ENCODE measurements at regions not wholly inside any gene's neighbourhood (a gene's known extent, or its start where the extent isn't known, plus 50 kb on each side); places are given as distances from the start of the nearest gene placed in this dataset.
"Not testable (repeated sequence)": the region's sequence is repeated elsewhere in the genome, so short reads cannot be mapped to it uniquely, and the experiment has no call there.

GRCh38 chr14:104307246-104307626 is 168.8 kb downstream of the KIF26A start:
- Histone ChIP-seq H3K4me1 (ENCODE audit: control insufficient read depth, extremely low read depth, insufficient read depth, low read length) (no peaks in the 10 kb centered on the region), H3K79me2 (ENCODE audit: control insufficient read depth, insufficient read depth, low read length) (no peaks in the 10 kb centered on the region), H3K9ac (ENCODE audit: control insufficient read depth, extremely low read depth, insufficient read depth, low read length) (no peak overlapping the region), H3K27me3 (ENCODE audit: control insufficient read depth, extremely low read depth, insufficient read depth, low read length) (no peaks in the 10 kb centered on the region), H3K4me3 (ENCODE audit: control insufficient read depth in 2 of 3, extremely low read depth in 1 of 3, insufficient read depth in 2 of 3, low read depth in 1 of 3, low read length in 3 of 3) (no peak overlapping the region), H3K4me2 (ENCODE audit: control insufficient read depth, extremely low read depth, insufficient read depth, low read depth, low read length) (no peak overlapping the region), H2AFZ (ENCODE audit: control insufficient read depth, low read length) (no peak overlapping the region), H4K20me1 (ENCODE audit: control insufficient read depth, extremely low read depth, insufficient read depth, low read length) (no peaks in the 10 kb centered on the region), H3K36me3 (ENCODE audit: control insufficient read depth in 2 of 2, extremely low read depth in 1 of 2, insufficient read depth in 2 of 2, low read length in 2 of 2) (no peaks in the 10 kb centered on the region), H3K9me1 (ENCODE audit: control insufficient read depth, extremely low read depth, insufficient read depth, low read length) (no peaks in the 10 kb centered on the region), H3K9me3 (ENCODE audit: control insufficient read depth, low read depth, low read length) (peaks cover 3% of the 10 kb centered on the region), H3K27ac (ENCODE audit: control insufficient read depth, insufficient read depth, low read length) (no peak overlapping the region)
- TF ChIP-seq, protein P1, sequence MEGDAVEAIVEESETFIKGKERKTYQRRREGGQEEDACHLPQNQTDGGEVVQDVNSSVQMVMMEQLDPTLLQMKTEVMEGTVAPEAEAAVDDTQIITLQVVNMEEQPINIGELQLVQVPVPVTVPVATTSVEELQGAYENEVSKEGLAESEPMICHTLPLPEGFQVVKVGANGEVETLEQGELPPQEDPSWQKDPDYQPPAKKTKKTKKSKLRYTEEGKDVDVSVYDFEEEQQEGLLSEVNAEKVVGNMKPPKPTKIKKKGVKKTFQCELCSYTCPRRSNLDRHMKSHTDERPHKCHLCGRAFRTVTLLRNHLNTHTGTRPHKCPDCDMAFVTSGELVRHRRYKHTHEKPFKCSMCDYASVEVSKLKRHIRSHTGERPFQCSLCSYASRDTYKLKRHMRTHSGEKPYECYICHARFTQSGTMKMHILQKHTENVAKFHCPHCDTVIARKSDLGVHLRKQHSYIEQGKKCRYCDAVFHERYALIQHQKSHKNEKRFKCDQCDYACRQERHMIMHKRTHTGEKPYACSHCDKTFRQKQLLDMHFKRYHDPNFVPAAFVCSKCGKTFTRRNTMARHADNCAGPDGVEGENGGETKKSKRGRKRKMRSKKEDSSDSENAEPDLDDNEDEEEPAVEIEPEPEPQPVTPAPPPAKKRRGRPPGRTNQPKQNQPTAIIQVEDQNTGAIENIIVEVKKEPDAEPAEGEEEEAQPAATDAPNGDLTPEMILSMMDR (optimal IDR thresholded peaks at IDR 0.05 in 1 of 3, IDR thresholded peaks at IDR 0.05 in 1 of 3, conservative IDR thresholded peaks at IDR 0.05 in 1 of 3; ENCODE audit: extremely low read depth in 1 of 3, insufficient read depth in 2 of 3, low read length in 3 of 3), result no peak
- no peak for DNase-seq (ENCODE audit: low read depth, low spot score)
- dilution Hi-C loops (cut with MboI; ENCODE audit: extremely low pct_ligation_motif_present, low sequenced_read_pairs), result no loop called here
- FAIRE-seq, result no peak

DNA sequence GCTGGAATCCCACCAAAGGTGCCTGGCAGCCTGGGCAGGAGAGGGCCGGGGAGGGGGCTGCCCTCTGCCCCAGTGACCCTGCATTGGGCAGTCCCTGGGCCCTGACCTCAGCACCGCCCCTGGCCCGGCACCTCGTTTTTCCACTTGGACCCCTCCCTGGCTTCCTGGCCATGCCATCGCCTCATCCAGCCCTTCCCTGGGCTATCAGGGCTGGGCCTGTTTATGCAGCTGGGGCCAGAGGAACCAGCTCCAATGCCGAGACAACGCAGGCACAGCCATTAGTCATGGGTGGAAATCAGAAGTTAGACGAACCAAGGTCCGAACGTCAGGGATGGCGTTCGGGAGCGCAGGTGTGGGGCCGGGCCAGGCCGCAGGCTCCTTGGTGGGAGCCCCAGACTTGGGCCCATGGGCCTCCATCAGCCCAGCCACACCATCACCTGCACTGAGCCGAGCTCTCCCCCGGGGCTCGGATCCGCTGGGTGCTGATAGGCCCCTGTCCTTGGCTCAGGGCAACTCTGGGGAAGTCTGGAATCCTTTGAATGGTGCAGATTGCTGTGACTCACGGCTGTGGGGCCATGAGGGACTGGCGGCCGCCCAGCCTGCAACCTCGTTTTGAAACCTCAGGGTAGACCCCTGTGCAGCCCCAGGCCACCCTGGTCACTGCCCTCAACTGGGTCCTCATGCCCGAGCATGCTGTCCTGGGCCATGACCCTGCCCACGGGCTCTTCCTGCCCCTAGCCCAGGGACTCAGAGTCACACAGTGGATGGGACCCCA is 169.4 kb downstream of the KIF26A start:
- Histone ChIP-seq H3K27me3 (ENCODE audit: control insufficient read depth, extremely low read depth, insufficient read depth, low read length) (no peaks in the 10 kb centered on the region), H4K20me1 (ENCODE audit: control insufficient read depth, extremely low read depth, insufficient read depth, low read length) (no peaks in the 10 kb centered on the region), H3K4me2 (ENCODE audit: control insufficient read depth, extremely low read depth, insufficient read depth, low read depth, low read length) (no peak overlapping the region), H3K79me2 (ENCODE audit: control insufficient read depth, insufficient read depth, low read length) (no peaks in the 10 kb centered on the region), H3K27ac (ENCODE audit: control insufficient read depth, insufficient read depth, low read length) (no peak overlapping the region), H3K4me1 (ENCODE audit: control insufficient read depth, extremely low read depth, insufficient read depth, low read length) (no peaks in the 10 kb centered on the region), H3K36me3 (ENCODE audit: control insufficient read depth in 2 of 2, extremely low read depth in 1 of 2, insufficient read depth in 2 of 2, low read length in 2 of 2) (no peaks in the 10 kb centered on the region), H3K4me3 (ENCODE audit: control insufficient read depth in 2 of 3, extremely low read depth in 1 of 3, insufficient read depth in 2 of 3, low read depth in 1 of 3, low read length in 3 of 3) (no peak overlapping the region), H3K9me3 (ENCODE audit: control insufficient read depth, low read depth, low read length) (peaks cover 3% of the 10 kb centered on the region), H3K9ac (ENCODE audit: control insufficient read depth, extremely low read depth, insufficient read depth, low read length) (no peak overlapping the region), H2AFZ (ENCODE audit: control insufficient read depth, low read length) (no peak overlapping the region), H3K9me1 (ENCODE audit: control insufficient read depth, extremely low read depth, insufficient read depth, low read length) (no peaks in the 10 kb centered on the region)
- no peak for FAIRE-seq
- no peak for DNase-seq (ENCODE audit: low read depth, low spot score)
- TF ChIP-seq EZH2 (IDR thresholded peaks at IDR 0.05; ENCODE audit: low read length), result no peak
- TF ChIP-seq, protein P1 (optimal IDR thresholded peaks at IDR 0.05 in 1 of 3, IDR thresholded peaks at IDR 0.05 in 1 of 3, conservative IDR thresholded peaks at IDR 0.05 in 1 of 3; ENCODE audit: extremely low read depth in 1 of 3, insufficient read depth in 2 of 3, low read length in 3 of 3), result no peak
- dilution Hi-C loops (cut with MboI; ENCODE audit: extremely low pct_ligation_motif_present, low sequenced_read_pairs), result no loop called here

GRCh38 chr14:104308534-104308933 is 170.1 kb downstream of the KIF26A start:
- H3K9me3 ChIP-seq (ENCODE audit: control insufficient read depth, low read depth, low read length); H3K36me3 ChIP-seq (ENCODE audit: control insufficient read depth in 2 of 2, extremely low read depth in 1 of 2, insufficient read depth in 2 of 2, low read length in 2 of 2); H3K79me2 ChIP-seq (ENCODE audit: control insufficient read depth, insufficient read depth, low read length); H3K27me3 ChIP-seq (ENCODE audit: control insufficient read depth, extremely low read depth, insufficient read depth, low read length); FAIRE-seq; H3K4me3 ChIP-seq (ENCODE audit: control insufficient read depth in 2 of 3, extremely low read depth in 1 of 3, insufficient read depth in 2 of 3, low read depth in 1 of 3, low read length in 3 of 3); H3K9ac ChIP-seq (ENCODE audit: control insufficient read depth, extremely low read depth, insufficient read depth, low read length); H2AFZ ChIP-seq (ENCODE audit: control insufficient read depth, low read length); H3K4me1 ChIP-seq (ENCODE audit: control insufficient read depth, extremely low read depth, insufficient read depth, low read length); H4K20me1 ChIP-seq (ENCODE audit: control insufficient read depth, extremely low read depth, insufficient read depth, low read length); dilution Hi-C loops (cut with MboI; ENCODE audit: extremely low pct_ligation_motif_present, low sequenced_read_pairs); DNase-seq (ENCODE audit: low read depth, low spot score); H3K4me2 ChIP-seq (ENCODE audit: control insufficient read depth, extremely low read depth, insufficient read depth, low read depth, low read length); H3K27ac ChIP-seq (ENCODE audit: control insufficient read depth, insufficient read depth, low read length); H3K9me1 ChIP-seq (ENCODE audit: control insufficient read depth, extremely low read depth, insufficient read depth, low read length): not testable (repeated sequence)
